Vagina (tissue), 2 donors: ENCODE measurements at regions not wholly inside any gene's neighbourhood (a gene's known extent, or its start where the extent isn't known, plus 50 kb on each side); places are given as distances from the start of the nearest gene placed in this dataset.

Source experiments
- CTCF ChIP-seq, 3 experiments: fragments of 450-650 bp in 2 of 3; fragments of 200-600 bp in 1 of 3; sonication (generic) in 1 of 3; IDR thresholded peaks; one replicate each; pipeline ENCODE4 v1.5.1; 2017 to 2019; ENCODE audit warnings: antibody characterized with exemption in 3 of 3, mild to moderate bottlenecking in 2 of 3, moderate library complexity in 2 of 3
- POLR2A ChIP-seq, 2 donors: fragments of 450-650 bp; IDR thresholded peaks; one replicate each; pipeline ENCODE4 v1.6.1; 2017; ENCODE audit warnings: antibody characterized with exemption in 2 of 2, mild to moderate bottlenecking in 2 of 2, moderate library complexity in 2 of 2

GRCh38 chr3:124516333-124516732, 213.9 kb upstream of the UMPS start:
- TF ChIP-seq CTCF (IDR thresholded peaks at IDR 0.05) (no peak), POLR2A (IDR thresholded peaks at IDR 0.05) (no peak)
